GM12878 (cell line): ENCODE measurements at regions not wholly inside any gene's neighbourhood (a gene's known extent, or its start where the extent isn't known, plus 50 kb on each side); places are given as distances from the start of the nearest gene placed in this dataset.

Source experiments
- ATAC-seq: fragments of 200-7000 bp; cut with Tn5 transposase; 3 replicates; pipeline ENCODE4 v1.9.1; 2020; ENCODE audit warnings: mild to moderate bottlenecking, moderate library complexity
- BruUV-seq: library from RNA; stranded (reverse); fragments of 400-500 nt; replicated peaks from 2 replicates; lab custom pipeline; 2021; lab: Mats Ljungman, UMichigan
- CTCF ChIA-PET: fragments of 300-600 bp; sonication (Branson Sonifier 250); formaldehyde crosslinking; extraction: SDS; loops from one replicate; lab custom pipeline; 2021; ENCODE audit warnings: inconsistent platforms; lab: Yijun Ruan, JAX
- POLR2A ChIA-PET: fragments of 350-600 bp; formaldehyde crosslinking; extraction: SDS; loops from one replicate; lab custom pipeline; 2021; ENCODE audit warnings: inconsistent platforms; lab: Charles Lee
- RAD21 ChIA-PET: fragments of 300-600 bp; sonication (Branson Sonifier 250); formaldehyde crosslinking; loops from one replicate; lab custom pipeline; 2023; ENCODE audit warnings: antibody characterized with exemption; ENCODE audit not compliant: unreplicated experiment; lab: Charles Lee
- SMC1A ChIA-PET: fragments of 300-600 bp; sonication (Branson Sonifier 250); formaldehyde crosslinking; loops from one replicate; lab custom pipeline; 2023; ENCODE audit not compliant: unreplicated experiment, uncharacterized antibody; lab: Charles Lee
- DNase-seq: peaks from one replicate; pipeline ENCODE4 v3.0.0-alpha.2; 2011; ENCODE audit warnings: low read depth, low spot score
- FAIRE-seq: peaks from 3 replicates; lab custom pipeline; 2011; peaks lifted over from hg19 to GRCh38; lab: Jason Lieb, UNC
- H2AFZ ChIP-seq: 2 replicates; pipeline ENCODE4 v1.6.0; 2011; ENCODE audit warnings: low read depth, low read length, control low read depth; ENCODE audit not compliant: control insufficient read depth
- H3K27ac ChIP-seq: 2 replicates; pipeline ENCODE4 v1.5.1; 2011; ENCODE audit warnings: control low read depth; ENCODE audit not compliant: control insufficient read depth, insufficient read depth
- H3K27me3 ChIP-seq, 2 experiments: replicated peaks in 1 of 2; 2 replicates each; pipeline versions ENCODE4 v1.6.0 to v1.6.1; 2011; ENCODE audit warnings: low read length in 1 of 2; ENCODE audit not compliant: control insufficient read depth in 2 of 2, insufficient read depth in 2 of 2
- H3K36me3 ChIP-seq, 2 experiments: 2 replicates each; pipeline ENCODE4 v1.5.1; 2011; ENCODE audit warnings: low read length in 1 of 2; ENCODE audit not compliant: control insufficient read depth in 2 of 2, insufficient read depth in 2 of 2
- H3K4me1 ChIP-seq: 2 replicates; pipeline ENCODE4 v1.6.1; 2011; ENCODE audit warnings: mild to moderate bottlenecking, low read length, moderate library complexity, mixed read lengths; ENCODE audit not compliant: control insufficient read depth, insufficient read depth
- H3K4me2 ChIP-seq: 2 replicates; pipeline ENCODE4 v1.6.0; 2011; ENCODE audit warnings: control low read depth; ENCODE audit not compliant: control insufficient read depth, insufficient read depth
- H3K4me3 ChIP-seq: fragments of 200-600 bp; sonication (generic); 2 replicates; pipeline ENCODE4 v1.5.1; 2016
- H3K79me2 ChIP-seq: 2 replicates; pipeline ENCODE4 v1.6.0; 2011; ENCODE audit warnings: low read length; ENCODE audit not compliant: control insufficient read depth, insufficient read depth
- H3K9ac ChIP-seq: 2 replicates; pipeline ENCODE4 v1.8.0; 2011; ENCODE audit warnings: low read length, control low read depth, mixed read lengths; ENCODE audit not compliant: control insufficient read depth, insufficient read depth
- H3K9me3 ChIP-seq: replicated peaks from 3 replicates; pipeline ENCODE4 v1.5.1; 2011; ENCODE audit warnings: mild to moderate bottlenecking, low read length; ENCODE audit not compliant: control insufficient read depth, insufficient read depth
- H4K20me1 ChIP-seq: 2 replicates; pipeline ENCODE4 v1.6.0; 2011; ENCODE audit not compliant: control insufficient read depth, insufficient read depth
- CEBPB ChIP-seq, 2 experiments: fragments of 150-350 bp in 1 of 2; IDR thresholded peaks; 2 replicates each; pipeline ENCODE4 v1.6.1; 2012 to 2014; ENCODE audit warnings: low read depth in 2 of 2, low read length in 2 of 2, borderline replicate concordance in 1 of 2, inconsistent platforms in 1 of 2
- CTCF ChIP-seq, 3 experiments: IDR thresholded peaks in 2 of 3; conservative IDR thresholded peaks in 1 of 3; 2 replicates each; pipeline ENCODE4 v1.5.1; 2011; ENCODE audit warnings: low read depth in 3 of 3, low read length in 3 of 3, mild to moderate bottlenecking in 3 of 3, control low read depth in 2 of 3, moderate library complexity in 2 of 3, inconsistent platforms in 1 of 3, mixed read lengths in 1 of 3; ENCODE audit not compliant: control insufficient read depth in 2 of 3, insufficient read depth in 1 of 3; ENCODE audit errors: extremely low read depth in 1 of 3
- ETV6 ChIP-seq, 2 experiments: fragments of 450-650 bp in 1 of 2; IDR thresholded peaks in 1 of 2; conservative IDR thresholded peaks in 1 of 2; 2 replicates each; pipeline ENCODE4 v1.6.1; 2014; ENCODE audit warnings: antibody characterized with exemption in 1 of 2, borderline replicate concordance in 1 of 2, low read depth in 1 of 2, mild to moderate bottlenecking in 1 of 2, moderate library complexity in 1 of 2
- IKZF1 ChIP-seq: fragments of 450-650 bp; conservative IDR thresholded peaks from 2 replicates; pipeline ENCODE4 v1.6.1; 2017; ENCODE audit warnings: antibody characterized with exemption, mild to moderate bottlenecking
- MTA3 ChIP-seq: IDR thresholded peaks from 2 replicates; pipeline ENCODE4 v1.6.1; 2012; ENCODE audit warnings: low read length, inconsistent platforms, borderline replicate concordance
- NRF1 ChIP-seq: conservative IDR thresholded peaks from 2 replicates; pipeline ENCODE4 v1.6.1; 2011; ENCODE audit warnings: mild to moderate bottlenecking, low read depth, low read length, improper control_type of control experiment
- PAX5 ChIP-seq: IDR thresholded peaks from 2 replicates; pipeline ENCODE4 v1.6.1; 2011; ENCODE audit warnings: low read depth, low read length, borderline replicate concordance
- ZNF217 ChIP-seq: fragments of 450-650 bp; IDR thresholded peaks from 2 replicates; pipeline ENCODE4 v1.6.1; 2017; ENCODE audit warnings: antibody characterized with exemption, mild to moderate bottlenecking
- ZNF687 ChIP-seq: fragments of 450-650 bp; IDR thresholded peaks from 2 replicates; pipeline ENCODE4 v1.6.1; 2017; ENCODE audit warnings: mild to moderate bottlenecking, moderate library complexity
- WGBS: methylation state at CpG from one replicate; pipeline ENCODE4 v1.1.6; 2016; ENCODE audit warnings: low lambda C conversion rate; ENCODE audit not compliant: insufficient replicate concordance, insufficient coverage; ENCODE audit errors: missing lambda C conversion rate; 5-methylcytosine and 5-hydroxymethylcytosine counted together
- in situ Hi-C: fragments of 300-500 bp; cut with MboI; formaldehyde crosslinking; loops from 9 replicates; pipeline ENCODE4 v1.14.3; 2018; ENCODE audit warnings: mixed read lengths
- intact Hi-C: fragments of 100-400 bp; cut with micrococcal nuclease; formaldehyde crosslinking; loops from one replicate; pipeline ENCODE4 v1.14.2; 2022; ENCODE audit not compliant: unreplicated experiment

GRCh38 chr6:139981768-139982181, 607.3 kb upstream of the CITED2 start:
- no TSS peak for BruUV-seq
- Histone ChIP-seq H3K9ac (no peak overlapping the region), H3K79me2 (no peaks in the 10 kb centered on the region), H3K4me2 (no peak overlapping the region), H3K27me3 (no peaks in the 10 kb centered on the region), H3K4me1 (no peaks in the 10 kb centered on the region), H3K9me3 (no peaks in the 10 kb centered on the region), H3K36me3 (no peaks in the 10 kb centered on the region), H3K27ac (no peak overlapping the region), H2AFZ (no peak overlapping the region), H4K20me1 (no peaks in the 10 kb centered on the region), H3K4me3 (no peak overlapping the region)
- TF ChIP-seq IKZF1 = no peak
- TF ChIP-seq NRF1 = no peak
- no peak for TF ChIP-seq MTA3
- no peak for TF ChIP-seq CTCF (IDR thresholded peaks at IDR 0.05 in 2 of 3, conservative IDR thresholded peaks at IDR 0.05 in 1 of 3; ENCODE audit: control insufficient read depth in 2 of 3, extremely low read depth in 1 of 3, insufficient read depth in 1 of 3, low read depth in 3 of 3, low read length in 3 of 3)
- TF ChIP-seq CEBPB (IDR thresholded peaks at IDR 0.05; ENCODE audit: borderline replicate concordance in 1 of 2, low read depth in 2 of 2, low read length in 2 of 2) = no peak
- TF ChIP-seq PAX5 = no peak
- no peak for TF ChIP-seq ETV6 (conservative IDR thresholded peaks at IDR 0.05 in 1 of 2, IDR thresholded peaks at IDR 0.05 in 1 of 2; ENCODE audit: borderline replicate concordance in 1 of 2, low read depth in 1 of 2)
- no peak for TF ChIP-seq ZNF217
- TF ChIP-seq ZNF687 = no peak
- DNase-seq = no peak
- intact Hi-C loops (no loop called here), in situ Hi-C loops (no loop called here)
- ChIA-PET CTCF (no interaction called here), RAD21 (no interaction called here), SMC1A (interaction anchor here (1.7 kb wide), 1 partner anchor 8 kb away, joined by 6 read pairs; no protein-coding TSS in a partner anchor), POLR2A (no interaction called here)
- no peak for FAIRE-seq
- no peak for ATAC-seq
- WGBS = 2% methylated on average over 5 of the region's 5 CpGs
